ENCODE measurements at regions not wholly inside any gene's neighbourhood (a gene's known extent, or its start where the extent isn't known, plus 50 kb on each side); places are given as distances from the start of the nearest gene placed in this dataset.
"Not testable (repeated sequence)": the region's sequence is repeated elsewhere in the genome, so short reads cannot be mapped to it uniquely, and the experiment has no call there.

GRCh38 chr12:60752589-60752988 is 1156.8 kb downstream of the SLC16A7 start:
- Histone ChIP-seq H3K36me3 (ENCODE audit: control insufficient read depth, insufficient read depth, low read length) (no peaks in the 10 kb centered on the region), H3K4me3 (ENCODE audit: low read depth, low read length) (no peak overlapping the region), H3K27me3 (ENCODE audit: control insufficient read depth, insufficient read depth, low read length) (no peaks in the 10 kb centered on the region)
- no peak for DNase-seq (ENCODE audit: low read depth)
- TF ChIP-seq CTCF (IDR thresholded peaks at IDR 0.05; ENCODE audit: insufficient read depth, low read length, poor library complexity, severe bottlenecking), result no peak

GRCh38 chr12:60758224-60758623 is 1162.4 kb downstream of the SLC16A7 start:
- TF ChIP-seq CTCF (IDR thresholded peaks at IDR 0.05; ENCODE audit: insufficient read depth, low read length, poor library complexity, severe bottlenecking), result no peak
- H3K27me3 ChIP-seq (ENCODE audit: control insufficient read depth, insufficient read depth, low read length), result no peaks in the 10 kb centered on the region
- no peak overlapping the region for H3K4me3 ChIP-seq (ENCODE audit: low read depth, low read length)
- no peaks in the 10 kb centered on the region for H3K36me3 ChIP-seq (ENCODE audit: control insufficient read depth, insufficient read depth, low read length)
- no peak for DNase-seq (ENCODE audit: low read depth)

- no peaks in the 10 kb centered on the region for H3K36me3 ChIP-seq (ENCODE audit: control insufficient read depth, insufficient read depth, low read length)
- no peak for TF ChIP-seq CTCF (IDR thresholded peaks at IDR 0.05; ENCODE audit: insufficient read depth, low read length, poor library complexity, severe bottlenecking)
- H3K4me3 ChIP-seq (ENCODE audit: low read depth, low read length), result no peak overlapping the region
- DNase-seq (ENCODE audit: low read depth), result no peak
- H3K27me3 ChIP-seq (ENCODE audit: control insufficient read depth, insufficient read depth, low read length), result no peaks in the 10 kb centered on the region
These were observed 1165.1 kb downstream of the SLC16A7 start for GRCh38 chr12:60760965-60761364.

- not testable (repeated sequence) for DNase-seq (ENCODE audit: low read depth); H3K36me3 ChIP-seq (ENCODE audit: control insufficient read depth, insufficient read depth, low read length); H3K27me3 ChIP-seq (ENCODE audit: control insufficient read depth, insufficient read depth, low read length); H3K4me3 ChIP-seq (ENCODE audit: low read depth, low read length)
These were observed 1205.3 kb downstream of the SLC16A7 start for GRCh38 chr12:60801166-60801565.

GRCh38 chr12:60803147-60803546 is 1207.3 kb downstream of the SLC16A7 start:
- DNase-seq (ENCODE audit: low read depth), result no peak
- Histone ChIP-seq H3K36me3 (ENCODE audit: control insufficient read depth, insufficient read depth, low read length) (no peaks in the 10 kb centered on the region), H3K4me3 (ENCODE audit: low read depth, low read length) (no peak overlapping the region), H3K27me3 (ENCODE audit: control insufficient read depth, insufficient read depth, low read length) (no peaks in the 10 kb centered on the region)
- TF ChIP-seq CTCF (IDR thresholded peaks at IDR 0.05; ENCODE audit: insufficient read depth, low read length, poor library complexity, severe bottlenecking), result no peak

- Histone ChIP-seq H3K4me3 (ENCODE audit: low read depth, low read length) (no peak overlapping the region), H3K27me3 (ENCODE audit: control insufficient read depth, insufficient read depth, low read length) (no peaks in the 10 kb centered on the region), H3K36me3 (ENCODE audit: control insufficient read depth, insufficient read depth, low read length) (no peaks in the 10 kb centered on the region)
- no peak for TF ChIP-seq CTCF (IDR thresholded peaks at IDR 0.05; ENCODE audit: insufficient read depth, low read length, poor library complexity, severe bottlenecking)
- no peak for DNase-seq (ENCODE audit: low read depth)
These were observed 1209.5 kb downstream of the SLC16A7 start for GRCh38 chr12:60805364-60805763.

Measured in kidney epithelial cell (primary cell).